HEK293 (cell line): ENCODE measurements at regions not wholly inside any gene's neighbourhood (a gene's known extent, or its start where the extent isn't known, plus 50 kb on each side); places are given as distances from the start of the nearest gene placed in this dataset.

ENCODE experiments used
- BCL11A ChIP-seq: fragments of 450-650 bp; formaldehyde crosslinking; IDR thresholded peaks from 2 replicates; pipeline ENCODE4 v1.5.1; 2016; ENCODE audit warnings: low read depth, missing biosample characterization, missing genetic modification characterization
- FEZF1 ChIP-seq: fragments of 450-650 bp; formaldehyde crosslinking; IDR thresholded peaks from 2 replicates; pipeline ENCODE4 v1.5.1; 2016; ENCODE audit warnings: missing biosample characterization, missing genetic modification characterization
- GLI4 ChIP-seq: fragments of 450-650 bp; formaldehyde crosslinking; IDR thresholded peaks from 2 replicates; pipeline ENCODE4 v1.5.1; 2016; ENCODE audit warnings: missing biosample characterization, missing genetic modification characterization
- INSM2 ChIP-seq: fragments of 450-650 bp; formaldehyde crosslinking; IDR thresholded peaks from 2 replicates; pipeline ENCODE4 v1.5.1; 2016; ENCODE audit warnings: missing biosample characterization, missing genetic modification characterization
- KLF10 ChIP-seq: fragments of 450-650 bp; IDR thresholded peaks from 2 replicates; pipeline ENCODE4 v1.5.1; 2018; ENCODE audit warnings: missing biosample characterization, mild to moderate bottlenecking, missing genetic modification characterization
- KLF16 ChIP-seq: fragments of 450-650 bp; formaldehyde crosslinking; IDR thresholded peaks from 2 replicates; pipeline ENCODE4 v1.5.1; 2017; ENCODE audit warnings: missing biosample characterization, missing genetic modification characterization
- KLF7 ChIP-seq: fragments of 450-650 bp; formaldehyde crosslinking; IDR thresholded peaks from 2 replicates; pipeline ENCODE4 v1.5.1; 2016; ENCODE audit warnings: missing biosample characterization, missing genetic modification characterization, borderline replicate concordance
- MYNN ChIP-seq: fragments of 450-650 bp; formaldehyde crosslinking; IDR thresholded peaks from 2 replicates; pipeline ENCODE4 v1.5.1; 2016; ENCODE audit warnings: missing biosample characterization, missing genetic modification characterization, borderline replicate concordance
- PATZ1 ChIP-seq: fragments of 450-650 bp; formaldehyde crosslinking; IDR thresholded peaks from 2 replicates; pipeline ENCODE4 v1.5.1; 2016; ENCODE audit warnings: missing biosample characterization, missing genetic modification characterization
- PRDM1 ChIP-seq: fragments of 450-650 bp; formaldehyde crosslinking; IDR thresholded peaks from 2 replicates; pipeline ENCODE4; 2016; ENCODE audit warnings: missing biosample characterization, missing genetic modification characterization
- SP2 ChIP-seq: fragments of 450-650 bp; formaldehyde crosslinking; IDR thresholded peaks from 2 replicates; pipeline ENCODE4 v1.5.1; 2016; ENCODE audit warnings: missing biosample characterization, missing genetic modification characterization
- TCF7L2 ChIP-seq: IDR thresholded peaks from 2 replicates; pipeline ENCODE4 v1.6.1; 2011; ENCODE audit warnings: low read depth, mild to moderate bottlenecking, inconsistent platforms, low read length, moderate library complexity, borderline replicate concordance
- YY1 ChIP-seq: fragments of 450-650 bp; formaldehyde crosslinking; IDR thresholded peaks from 2 replicates; pipeline ENCODE4 v1.5.1; 2018; ENCODE audit warnings: missing biosample characterization, missing genetic modification characterization
- ZBTB1 ChIP-seq: fragments of 450-650 bp; formaldehyde crosslinking; IDR thresholded peaks from 2 replicates; pipeline ENCODE4 v1.5.1; 2016; ENCODE audit warnings: missing biosample characterization, missing genetic modification characterization
- ZBTB17 ChIP-seq: fragments of 450-650 bp; formaldehyde crosslinking; IDR thresholded peaks from 2 replicates; pipeline ENCODE4 v1.5.1; 2016; ENCODE audit warnings: missing biosample characterization, missing genetic modification characterization
- ZBTB21 ChIP-seq: fragments of 450-650 bp; formaldehyde crosslinking; IDR thresholded peaks from 2 replicates; pipeline ENCODE4 v1.5.1; 2017; ENCODE audit warnings: missing biosample characterization, missing genetic modification characterization
- ZFP41 ChIP-seq: fragments of 450-650 bp; formaldehyde crosslinking; IDR thresholded peaks from 2 replicates; pipeline ENCODE4 v1.5.1; 2016; ENCODE audit warnings: missing biosample characterization, missing genetic modification characterization, borderline replicate concordance
- ZNF146 ChIP-seq: fragments of 450-650 bp; formaldehyde crosslinking; IDR thresholded peaks from 2 replicates; pipeline ENCODE4 v1.5.1; 2016; ENCODE audit warnings: missing biosample characterization, missing genetic modification characterization
- ZNF157 ChIP-seq: fragments of 450-650 bp; formaldehyde crosslinking; IDR thresholded peaks from 2 replicates; pipeline ENCODE4 v1.5.1; 2016; ENCODE audit warnings: missing biosample characterization, missing genetic modification characterization
- ZNF223 ChIP-seq: fragments of 450-650 bp; formaldehyde crosslinking; IDR thresholded peaks from 2 replicates; pipeline ENCODE4 v1.5.1; 2016; ENCODE audit warnings: missing biosample characterization, missing genetic modification characterization
- ZNF404 ChIP-seq: fragments of 450-650 bp; formaldehyde crosslinking; IDR thresholded peaks from 2 replicates; pipeline ENCODE4 v1.5.1; 2017; ENCODE audit warnings: missing biosample characterization, missing genetic modification characterization
- ZNF433 ChIP-seq: fragments of 450-650 bp; formaldehyde crosslinking; IDR thresholded peaks from 2 replicates; pipeline ENCODE4 v1.5.1; 2016; ENCODE audit warnings: missing biosample characterization, missing genetic modification characterization, low read depth
- ZNF449 ChIP-seq: fragments of 450-650 bp; formaldehyde crosslinking; IDR thresholded peaks from 2 replicates; pipeline ENCODE4 v1.5.1; 2017; ENCODE audit warnings: missing biosample characterization, mild to moderate bottlenecking, missing genetic modification characterization, moderate library complexity
- ZNF561 ChIP-seq: fragments of 450-650 bp; IDR thresholded peaks from 2 replicates; pipeline ENCODE4 v1.5.1; 2018; ENCODE audit warnings: missing biosample characterization, missing genetic modification characterization, borderline replicate concordance
- ZNF571 ChIP-seq: fragments of 450-650 bp; formaldehyde crosslinking; IDR thresholded peaks from 2 replicates; pipeline ENCODE4 v1.5.0; 2017; ENCODE audit warnings: missing biosample characterization, missing genetic modification characterization
- ZNF600 ChIP-seq: fragments of 450-650 bp; formaldehyde crosslinking; IDR thresholded peaks from 2 replicates; pipeline ENCODE4 v1.5.1; 2016; ENCODE audit warnings: missing biosample characterization, missing genetic modification characterization
- ZNF626 ChIP-seq: fragments of 450-650 bp; sonication (Bioruptor Pico); formaldehyde crosslinking; IDR thresholded peaks from 2 replicates; pipeline ENCODE4 v1.5.1; 2018; ENCODE audit warnings: missing biosample characterization, missing genetic modification characterization, inconsistent platforms
- ZNF629 ChIP-seq: fragments of 450-650 bp; formaldehyde crosslinking; IDR thresholded peaks from 2 replicates; pipeline ENCODE4 v1.5.1; 2017; ENCODE audit warnings: missing biosample characterization, missing genetic modification characterization
- ZNF777 ChIP-seq: fragments of 450-650 bp; formaldehyde crosslinking; IDR thresholded peaks from 2 replicates; pipeline ENCODE4 v1.5.1; 2017; ENCODE audit warnings: missing biosample characterization, missing genetic modification characterization, borderline replicate concordance
- ZNF791 ChIP-seq: fragments of 450-650 bp; formaldehyde crosslinking; IDR thresholded peaks from 2 replicates; pipeline ENCODE4 v1.5.1; 2016; ENCODE audit warnings: missing biosample characterization, missing genetic modification characterization
- ZSCAN18 ChIP-seq: fragments of 450-650 bp; formaldehyde crosslinking; IDR thresholded peaks from 2 replicates; pipeline ENCODE4 v1.5.1; 2016; ENCODE audit warnings: missing biosample characterization, missing genetic modification characterization
- ZSCAN30 ChIP-seq: fragments of 450-650 bp; IDR thresholded peaks from 2 replicates; pipeline ENCODE4 v1.5.1; 2018; ENCODE audit warnings: missing biosample characterization, mild to moderate bottlenecking, missing genetic modification characterization, moderate library complexity
- ZSCAN4 ChIP-seq: fragments of 450-650 bp; formaldehyde crosslinking; IDR thresholded peaks from 2 replicates; pipeline ENCODE4 v1.5.1; 2017; ENCODE audit warnings: missing biosample characterization, missing genetic modification characterization
- ZXDB ChIP-seq: fragments of 450-650 bp; formaldehyde crosslinking; IDR thresholded peaks from 2 replicates; pipeline ENCODE4 v1.5.1; 2016; ENCODE audit warnings: missing biosample characterization, missing genetic modification characterization

GRCh38 chr1:201593200-201593921 lies 54.4 kb downstream of the NAV1 start (continued):
- TF ChIP-seq TCF7L2 (no peak), KLF7 (tag by site-specific recombination) (no peak), ZSCAN18 (tag by site-specific recombination) (0 out of 2 replicates have a peak, but pooled peaks have one; percentile 18), ZNF571 (tag by site-specific recombination) (no peak), ZBTB21 (tag by site-specific recombination) (peak; percentile 63), GLI4 (tag by site-specific recombination) (no peak), SP2 (tag by site-specific recombination) (no peak; the same call in 1 of the 2 replicates), ZNF433 (no peak), ZBTB17 (tag by site-specific recombination) (peak; percentile 97), MYNN (tag by site-specific recombination) (no peak), ZSCAN30 (peak; percentile 64; the same call in 1 of the 2 replicates), ZNF626 (tag by site-specific recombination) (no peak), ZNF449 (tag by site-specific recombination) (peak; percentile 45; the same call in 1 of the 2 replicates), INSM2 (peak; percentile 82), ZNF777 (tag by site-specific recombination) (no peak), ZNF146 (tag by site-specific recombination) (no peak), ZNF223 (tag by site-specific recombination) (no peak), ZNF561 (tag by site-specific recombination) (0 out of 2 replicates have a peak, but pooled peaks have one; percentile 69), ZFP41 (tag by site-specific recombination) (no peak), BCL11A (tag by site-specific recombination) (0 out of 2 replicates have a peak, but pooled peaks have one; percentile 15), ZNF629 (tag by site-specific recombination) (peak; percentile 92), PATZ1 (tag by site-specific recombination) (peak; percentile 85), KLF10 (tag by site-specific recombination) (peak; percentile 40; the same call in 1 of the 2 replicates), FEZF1 (tag by site-specific recombination) (peak; percentile 96), ZBTB1 (tag by site-specific recombination) (no peak), ZXDB (tag by site-specific recombination) (peak; percentile 85), ZNF791 (no peak), ZNF600 (tag by site-specific recombination) (peak; percentile 40; the same call in 1 of the 2 replicates), KLF16 (tag by site-specific recombination) (peak; percentile 43), YY1 (tag by site-specific recombination) (no peak), PRDM1 (tag by site-specific recombination) (peak; percentile 91), ZSCAN4 (no peak), ZNF157 (tag by site-specific recombination) (no peak), ZNF404 (tag by site-specific recombination) (no peak)
